ENCODE measurements at regions not wholly inside any gene's neighbourhood (a gene's known extent, or its start where the extent isn't known, plus 50 kb on each side); places are given as distances from the start of the nearest gene placed in this dataset.
"Not testable (repeated sequence)": the region's sequence is repeated elsewhere in the genome, so short reads cannot be mapped to it uniquely, and the experiment has no call there.

GRCh38 chr12:30286345-30286926 is 409.2 kb downstream of the IPO8 start:
- peak; percentile 22 to 40 for DNase-seq (ENCODE audit: low read depth in 1 of 2, low spot score in 1 of 2)
- in situ Hi-C loops (cut with HindIII; ENCODE audit: low pct_unique_long_range_greater_than_20kb, low sequenced_read_pairs): no loop called here
- TF ChIP-seq JUND (IDR thresholded peaks at IDR 0.05; ENCODE audit: low read depth): no peak

DNA sequence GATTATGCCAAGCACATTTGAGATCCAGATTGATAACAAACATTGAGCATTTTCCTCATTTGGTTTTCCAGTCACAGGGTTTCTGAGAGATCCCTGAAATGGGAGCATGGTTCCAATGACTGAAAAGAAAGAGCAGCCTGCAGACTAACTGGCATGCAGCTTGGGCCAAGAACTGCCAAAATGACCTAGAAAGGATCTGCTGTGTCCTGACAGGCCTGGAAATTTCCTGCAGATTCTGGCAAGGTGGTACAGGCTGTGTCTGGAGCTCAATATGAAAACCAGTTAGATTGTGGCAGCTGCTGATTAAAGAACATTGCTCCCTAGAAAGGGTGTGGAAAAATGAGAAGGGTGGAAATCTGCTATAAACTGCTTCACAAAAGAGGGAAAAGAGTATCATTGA is 417.3 kb downstream of the IPO8 start:
- DNase-seq (ENCODE audit: low read depth in 1 of 2, low spot score in 1 of 2): no peak
- no peak for TF ChIP-seq JUND (IDR thresholded peaks at IDR 0.05; ENCODE audit: low read depth)
- in situ Hi-C loops (cut with HindIII; ENCODE audit: low pct_unique_long_range_greater_than_20kb, low sequenced_read_pairs): no loop called here

DNA sequence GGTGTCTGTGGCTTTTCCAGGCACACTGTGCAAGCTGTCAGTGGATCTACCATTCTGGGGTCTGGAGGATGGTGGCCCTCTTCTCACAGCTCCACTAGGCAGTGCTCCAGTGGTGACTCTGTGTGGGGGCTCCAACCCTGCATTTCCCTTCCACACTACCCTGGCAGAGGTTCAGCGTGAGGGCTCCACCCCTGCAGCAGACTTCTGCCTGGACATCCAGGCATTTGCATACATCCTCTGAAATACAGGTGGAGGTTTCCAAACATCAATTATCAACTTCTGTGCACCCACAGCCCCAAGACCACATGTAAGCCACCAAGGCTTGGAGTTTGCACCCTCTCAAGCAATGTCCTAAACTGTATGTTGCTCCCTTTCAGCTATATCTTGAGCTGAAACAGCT is 423.2 kb downstream of the IPO8 start:
- in situ Hi-C loops (cut with HindIII; ENCODE audit: low pct_unique_long_range_greater_than_20kb, low sequenced_read_pairs); DNase-seq (ENCODE audit: low read depth in 1 of 2, low spot score in 1 of 2): not testable (repeated sequence)

DNA sequence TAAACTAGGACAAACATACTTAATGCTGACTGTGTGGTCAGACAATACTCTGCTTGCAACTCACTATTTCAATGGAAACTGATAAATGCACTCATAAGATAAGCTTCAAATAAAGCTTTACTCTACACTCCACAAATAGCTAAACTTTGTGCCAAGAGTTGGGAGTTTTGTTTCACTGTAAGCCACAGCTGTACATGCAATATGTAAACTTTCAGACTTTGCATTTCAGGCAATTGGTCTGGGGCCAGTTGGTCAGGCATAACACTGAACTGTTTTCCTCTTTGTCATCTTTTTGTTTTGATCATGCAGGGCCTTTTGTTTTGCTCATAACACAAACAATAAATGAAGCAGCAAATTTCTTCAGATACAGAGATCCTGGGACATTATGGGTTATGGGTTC is 426.2 kb downstream of the IPO8 start:
- no peak for DNase-seq (ENCODE audit: low read depth in 1 of 2, low spot score in 1 of 2)
- in situ Hi-C loops (cut with HindIII; ENCODE audit: low pct_unique_long_range_greater_than_20kb, low sequenced_read_pairs): no loop called here
- TF ChIP-seq JUND (IDR thresholded peaks at IDR 0.05; ENCODE audit: low read depth): no peak

DNA sequence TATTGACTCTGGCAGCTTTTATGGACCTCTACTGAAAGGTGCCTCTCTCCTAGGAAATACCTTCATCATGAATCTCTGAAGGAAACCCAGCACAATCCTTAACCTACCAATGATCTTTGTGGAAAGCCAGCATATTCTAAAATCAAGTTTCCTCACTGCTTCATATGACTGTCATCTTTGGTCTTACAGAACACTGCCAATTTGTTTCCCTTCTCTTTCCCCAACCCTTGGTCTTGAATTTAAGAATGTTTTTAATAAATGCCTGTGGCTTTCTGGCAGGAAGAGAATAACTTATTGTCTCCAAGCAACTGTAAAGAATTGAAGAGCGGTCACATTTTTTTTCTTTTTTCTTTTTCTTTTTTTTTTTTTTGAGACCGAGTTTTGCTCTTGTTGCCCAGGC is 427.6 kb downstream of the IPO8 start:
- in situ Hi-C loops (cut with HindIII; ENCODE audit: low pct_unique_long_range_greater_than_20kb, low sequenced_read_pairs): no loop called here
- no peak for TF ChIP-seq JUND (IDR thresholded peaks at IDR 0.05; ENCODE audit: low read depth)
- DNase-seq (ENCODE audit: low read depth in 1 of 2, low spot score in 1 of 2): no peak

- TF ChIP-seq JUND (IDR thresholded peaks at IDR 0.05; ENCODE audit: low read depth): no peak
- in situ Hi-C loops (cut with HindIII; ENCODE audit: low pct_unique_long_range_greater_than_20kb, low sequenced_read_pairs): no loop called here
- no peak for DNase-seq (ENCODE audit: low read depth in 1 of 2, low spot score in 1 of 2)
These were observed 432.2 kb downstream of the IPO8 start for GRCh38 chr12:30263434-30263833.

GRCh38 chr12:30257618-30258017 is 438.1 kb downstream of the IPO8 start:
- in situ Hi-C loops (cut with HindIII; ENCODE audit: low pct_unique_long_range_greater_than_20kb, low sequenced_read_pairs): no loop called here

DNA sequence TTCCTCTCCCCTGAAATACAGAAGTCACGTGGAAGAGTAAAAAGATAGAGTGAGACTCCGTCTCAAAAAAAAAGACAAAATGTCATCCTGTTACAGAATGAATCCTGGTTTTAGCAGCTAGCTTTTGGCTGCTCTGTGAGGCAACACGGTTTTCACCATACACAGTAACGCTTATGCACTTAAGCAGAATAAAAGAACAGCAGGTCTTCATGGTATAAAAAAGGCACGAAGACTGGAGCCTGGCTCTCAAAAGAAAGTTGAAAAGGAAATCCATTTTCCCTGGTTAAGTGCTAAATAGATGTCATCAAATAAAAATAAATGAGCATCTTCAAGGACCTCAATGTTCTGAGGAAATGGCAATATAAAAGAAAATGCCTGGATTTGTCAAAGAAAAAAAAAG is 444.1 kb downstream of the IPO8 start:
- TF ChIP-seq JUND (IDR thresholded peaks at IDR 0.05; ENCODE audit: low read depth): no peak
- in situ Hi-C loops (cut with HindIII; ENCODE audit: low pct_unique_long_range_greater_than_20kb, low sequenced_read_pairs): no loop called here
- DNase-seq (ENCODE audit: low read depth in 1 of 2, low spot score in 1 of 2): no peak

More at GRCh38 chr12:30257618-30258017, 438.1 kb downstream of the IPO8 start:
- TF ChIP-seq JUND (IDR thresholded peaks at IDR 0.05; ENCODE audit: low read depth): no peak
- DNase-seq (ENCODE audit: low read depth in 1 of 2, low spot score in 1 of 2): no peak

GRCh38 chr12:30243426-30243825 is 452.2 kb downstream of the IPO8 start:
- in situ Hi-C loops (cut with HindIII; ENCODE audit: low pct_unique_long_range_greater_than_20kb, low sequenced_read_pairs): no loop called here
- TF ChIP-seq JUND (IDR thresholded peaks at IDR 0.05; ENCODE audit: low read depth): no peak
- no peak for DNase-seq (ENCODE audit: low read depth in 1 of 2, low spot score in 1 of 2)

- no peak for TF ChIP-seq JUND (IDR thresholded peaks at IDR 0.05; ENCODE audit: low read depth)
- in situ Hi-C loops (cut with HindIII; ENCODE audit: low pct_unique_long_range_greater_than_20kb, low sequenced_read_pairs): no loop called here
- DNase-seq (ENCODE audit: low read depth in 1 of 2, low spot score in 1 of 2): no peak
These were observed 435.3 kb upstream of the TMTC1 start for GRCh38 chr12:30219047-30219446.

- TF ChIP-seq JUND (IDR thresholded peaks at IDR 0.05; ENCODE audit: low read depth): no peak
- no peak for DNase-seq (ENCODE audit: low read depth in 1 of 2, low spot score in 1 of 2)
- in situ Hi-C loops (cut with HindIII; ENCODE audit: low pct_unique_long_range_greater_than_20kb, low sequenced_read_pairs): no loop called here
These were observed 434.3 kb upstream of the TMTC1 start for GRCh38 chr12:30218073-30218472.

DNA sequence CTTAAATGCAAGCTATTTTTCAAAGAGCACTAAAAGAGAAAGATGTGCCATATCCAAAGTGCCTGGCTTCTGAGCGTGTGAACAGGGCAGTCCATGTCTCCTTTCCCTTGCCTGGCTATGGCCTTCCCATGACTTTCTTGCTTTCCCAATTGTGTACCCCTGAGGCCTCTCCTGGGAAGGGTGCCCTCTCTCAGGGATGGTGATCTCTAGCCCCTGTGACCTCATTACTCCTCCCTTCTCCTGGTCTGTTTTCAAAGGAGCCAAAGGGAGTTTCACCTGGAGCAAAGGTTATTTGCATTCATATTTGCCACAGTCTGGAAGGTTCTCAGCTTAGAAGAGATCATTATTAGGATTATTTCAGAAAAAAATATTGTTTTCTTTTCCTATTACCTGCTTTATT is 429.4 kb upstream of the TMTC1 start:
- no peak for TF ChIP-seq JUND (IDR thresholded peaks at IDR 0.05; ENCODE audit: low read depth)
- DNase-seq (ENCODE audit: low read depth in 1 of 2, low spot score in 1 of 2): no peak
- in situ Hi-C loops (cut with HindIII; ENCODE audit: low pct_unique_long_range_greater_than_20kb, low sequenced_read_pairs): no loop called here

DNA sequence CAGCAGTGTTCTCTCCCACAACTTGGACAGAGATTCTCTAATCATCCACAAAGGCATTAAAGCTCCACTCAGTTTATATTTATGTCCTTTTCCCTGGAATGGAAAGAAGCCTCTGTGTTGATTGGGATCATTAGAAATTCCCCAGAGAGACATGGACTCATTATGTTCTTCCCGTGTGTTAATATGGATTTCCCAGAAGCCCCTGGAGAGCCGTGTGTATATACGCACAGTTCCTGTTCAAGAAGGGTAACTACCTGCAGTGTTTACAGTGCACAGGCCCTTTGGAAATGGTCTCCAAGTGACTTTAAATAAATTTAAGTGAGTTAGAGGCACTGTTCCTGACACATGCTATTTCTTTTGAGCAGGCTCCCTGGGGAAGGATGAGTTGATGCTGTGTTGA is 428.0 kb upstream of the TMTC1 start:
- DNase-seq (ENCODE audit: low read depth in 1 of 2, low spot score in 1 of 2): no peak
- no peak for TF ChIP-seq JUND (IDR thresholded peaks at IDR 0.05; ENCODE audit: low read depth)
- in situ Hi-C loops (cut with HindIII; ENCODE audit: low pct_unique_long_range_greater_than_20kb, low sequenced_read_pairs): no loop called here

DNA sequence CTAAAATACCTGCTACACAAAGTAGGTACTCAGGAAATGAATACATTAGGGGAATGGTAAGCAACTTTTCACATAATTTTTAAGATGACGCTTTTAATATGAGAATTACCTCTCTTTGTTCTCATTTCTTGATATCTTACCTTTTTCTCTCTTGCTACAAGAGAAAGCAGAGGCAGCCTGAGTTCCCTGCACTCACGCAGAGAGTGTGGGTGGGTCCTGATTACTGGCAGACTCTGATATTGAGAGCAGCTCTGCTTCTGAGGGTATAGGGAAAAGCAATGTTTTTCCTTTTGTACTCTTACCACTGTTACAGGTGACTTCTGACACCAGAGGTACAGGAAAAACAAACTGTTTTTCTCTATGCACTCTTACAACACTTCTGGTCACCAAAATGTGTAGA is 420.2 kb upstream of the TMTC1 start:
- no peak for DNase-seq (ENCODE audit: low read depth in 1 of 2, low spot score in 1 of 2)
- TF ChIP-seq JUND (IDR thresholded peaks at IDR 0.05; ENCODE audit: low read depth): no peak
- in situ Hi-C loops (cut with HindIII; ENCODE audit: low pct_unique_long_range_greater_than_20kb, low sequenced_read_pairs): no loop called here
